ENCODE measurements at regions not wholly inside any gene's neighbourhood (a gene's known extent, or its start where the extent isn't known, plus 50 kb on each side); places are given as distances from the start of the nearest gene placed in this dataset.

DNA sequence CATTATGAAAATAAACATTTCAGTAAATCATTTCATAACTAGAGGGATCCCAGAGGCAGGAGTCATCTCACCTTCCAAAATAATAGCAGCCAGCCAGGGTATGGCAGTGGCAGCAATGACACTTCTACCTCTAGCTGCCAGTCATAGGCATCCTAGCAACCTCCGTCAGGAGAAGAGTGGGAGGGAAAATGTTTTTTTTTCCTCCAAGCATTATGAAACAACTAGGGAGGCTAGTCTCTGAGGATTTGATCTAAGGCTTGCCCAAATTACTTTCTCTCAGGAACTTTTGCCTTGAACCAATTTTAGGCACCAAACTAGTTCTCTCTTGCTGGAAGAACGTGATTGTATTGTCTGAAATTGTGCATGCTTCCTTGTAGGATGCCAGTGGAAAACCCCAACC, 208.7 kb upstream of the PREP start:
- no peak for DNase-seq (ENCODE audit: low spot score)

DNA sequence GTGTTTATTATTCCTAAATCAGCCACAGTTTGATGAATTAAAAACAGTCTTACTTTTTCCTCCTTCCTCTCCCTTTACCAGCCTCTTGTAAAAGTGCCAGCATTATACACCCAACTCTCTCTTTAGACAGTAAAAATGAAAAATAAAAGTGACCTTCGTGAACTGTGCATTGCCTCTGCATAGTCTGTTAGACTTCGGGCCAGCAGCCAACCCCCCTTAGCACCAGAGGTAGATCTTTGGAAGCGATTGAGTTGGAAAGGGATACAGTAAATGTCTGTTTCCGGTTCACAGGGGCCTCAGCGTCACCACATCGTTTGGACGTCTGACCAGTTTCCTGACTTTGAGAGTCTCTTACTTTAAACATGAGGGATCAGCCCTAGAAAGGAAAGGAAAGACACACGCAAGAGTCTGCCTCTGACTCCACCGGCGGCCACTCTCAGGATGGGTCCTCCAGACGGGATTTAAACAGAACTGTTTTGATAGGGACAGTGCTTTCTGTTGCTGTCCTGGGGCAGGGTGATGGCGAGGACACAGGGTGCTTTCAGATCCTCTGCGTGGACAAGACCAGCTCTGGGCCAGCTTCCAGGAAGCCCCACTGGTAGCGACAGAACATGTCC, 206.6 kb upstream of the PREP start:
- peak; percentile 60 for DNase-seq (ENCODE audit: low spot score)

DNA sequence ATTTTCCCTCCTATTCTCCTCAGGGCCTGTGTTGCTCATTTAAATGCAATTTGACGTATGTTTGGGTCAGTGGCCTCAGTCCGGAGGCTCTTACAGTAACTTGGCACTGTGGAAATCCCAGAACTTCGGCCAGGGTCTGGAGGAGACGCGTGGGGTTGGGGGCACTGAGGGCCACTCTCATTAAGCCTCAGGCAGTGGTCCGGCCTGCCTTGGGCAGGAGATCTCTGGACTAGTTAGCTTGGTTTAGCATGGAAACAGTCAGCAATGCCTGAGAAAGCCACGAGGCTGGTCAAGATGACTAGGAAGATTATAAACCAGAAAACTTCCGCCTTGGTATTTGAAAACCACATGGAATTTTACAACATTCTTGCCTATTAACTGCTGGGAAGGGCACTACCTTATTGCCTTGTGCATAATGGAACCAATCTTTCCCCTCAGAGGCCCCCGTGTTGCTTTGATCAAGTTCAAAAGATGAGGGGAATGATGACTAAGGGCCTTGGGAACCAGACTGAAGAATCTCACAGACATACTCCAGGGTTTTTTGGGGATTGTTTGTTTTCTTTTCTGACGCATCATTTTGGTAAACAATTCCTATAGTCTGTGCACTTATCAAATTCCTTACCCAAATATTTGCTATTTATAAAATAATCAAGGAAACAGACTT, 206.0 kb upstream of the PREP start:
- DNase-seq (ENCODE audit: low spot score): peak; percentile 95

DNA sequence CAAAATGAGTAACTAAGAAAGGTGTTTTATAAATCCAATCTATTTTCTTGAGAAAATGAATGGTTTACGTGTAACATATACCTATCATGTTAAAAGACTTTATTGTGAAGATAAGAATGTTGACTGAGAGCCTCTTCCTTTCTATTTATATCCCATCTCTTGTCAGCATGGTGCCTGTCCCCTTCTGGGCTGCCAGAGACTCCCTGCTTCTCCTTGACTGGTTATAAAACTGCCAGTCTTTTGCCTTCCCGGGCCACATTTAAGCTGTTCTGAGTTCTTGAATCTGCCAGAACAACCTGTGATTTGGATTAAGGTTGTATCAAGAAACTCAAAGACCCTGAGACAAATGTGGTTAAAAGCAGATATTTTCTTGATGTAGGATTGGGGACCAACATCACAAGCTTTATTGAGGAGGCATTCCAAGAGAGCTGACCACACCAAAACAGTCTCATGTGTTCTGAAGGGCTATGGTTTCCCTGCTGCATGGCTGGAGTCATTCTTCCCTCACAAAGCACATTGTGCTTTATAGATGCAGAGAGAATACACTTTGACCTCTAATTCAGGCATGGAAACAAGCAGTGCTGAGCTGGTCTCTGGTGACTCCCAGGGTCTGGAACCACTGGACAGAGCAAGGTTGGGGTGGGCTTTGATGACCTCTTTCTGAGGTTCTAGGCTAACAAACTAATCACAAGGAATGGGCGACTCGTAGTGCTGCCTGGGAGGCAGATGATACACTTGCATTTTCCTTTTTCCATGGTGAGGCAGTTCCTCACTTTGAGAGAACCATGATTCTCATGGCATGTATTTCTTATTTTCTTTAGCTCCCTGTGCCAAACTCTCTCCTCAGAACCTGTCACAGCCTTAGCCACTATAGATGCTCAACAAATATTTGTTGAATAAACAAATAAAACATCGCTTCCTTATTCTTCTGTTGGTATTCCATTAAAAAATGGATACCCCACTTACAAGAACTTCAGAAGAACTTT, 205.0 kb upstream of the PREP start:
- DNase-seq (ENCODE audit: low spot score): no peak

DNA sequence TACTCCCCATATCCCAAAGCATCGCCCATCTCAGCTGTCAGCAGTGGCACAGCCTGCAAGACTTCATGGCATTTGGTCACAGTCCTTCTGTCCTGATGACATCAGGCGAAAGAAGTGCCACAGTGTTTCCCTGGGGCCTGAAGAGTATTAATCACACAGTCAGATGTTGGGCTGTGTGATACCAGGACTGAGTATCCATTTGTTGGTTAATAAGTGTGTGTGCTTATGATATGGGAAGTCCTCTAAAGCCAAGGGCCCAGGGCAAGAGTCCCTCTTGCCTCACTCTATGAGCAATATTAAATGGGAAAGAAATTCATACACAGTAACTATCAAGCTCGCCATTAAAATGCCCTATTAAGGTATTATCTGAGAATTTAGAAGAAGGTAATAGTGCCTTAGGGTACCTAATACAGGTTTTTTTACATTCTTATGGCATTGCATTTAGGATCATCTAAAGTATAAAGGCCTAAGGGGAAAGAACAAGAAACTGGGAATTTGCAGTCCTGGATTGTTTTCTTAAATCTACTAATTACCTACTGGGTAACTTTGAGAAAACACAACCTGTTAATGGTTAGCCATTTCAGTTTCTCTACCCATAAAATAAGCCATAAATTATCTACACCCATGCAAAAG, 204.1 kb upstream of the PREP start:
- no peak for DNase-seq (ENCODE audit: low spot score)

DNA sequence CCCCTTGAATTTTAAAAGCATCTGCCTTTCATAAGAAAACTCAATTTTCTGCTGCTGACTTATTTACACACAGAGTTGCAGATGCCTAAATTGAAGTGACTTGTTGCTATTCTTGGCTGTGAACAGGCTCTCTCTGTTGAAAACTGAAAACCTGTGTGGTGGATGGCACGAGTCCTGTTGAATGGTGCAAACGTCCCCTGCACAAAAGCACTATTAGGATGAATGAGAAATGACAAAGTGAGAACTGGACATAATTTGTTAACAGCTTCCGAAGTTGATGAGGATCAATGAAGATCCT, 201.7 kb upstream of the PREP start:
- DNase-seq (ENCODE audit: low spot score): no peak

DNA sequence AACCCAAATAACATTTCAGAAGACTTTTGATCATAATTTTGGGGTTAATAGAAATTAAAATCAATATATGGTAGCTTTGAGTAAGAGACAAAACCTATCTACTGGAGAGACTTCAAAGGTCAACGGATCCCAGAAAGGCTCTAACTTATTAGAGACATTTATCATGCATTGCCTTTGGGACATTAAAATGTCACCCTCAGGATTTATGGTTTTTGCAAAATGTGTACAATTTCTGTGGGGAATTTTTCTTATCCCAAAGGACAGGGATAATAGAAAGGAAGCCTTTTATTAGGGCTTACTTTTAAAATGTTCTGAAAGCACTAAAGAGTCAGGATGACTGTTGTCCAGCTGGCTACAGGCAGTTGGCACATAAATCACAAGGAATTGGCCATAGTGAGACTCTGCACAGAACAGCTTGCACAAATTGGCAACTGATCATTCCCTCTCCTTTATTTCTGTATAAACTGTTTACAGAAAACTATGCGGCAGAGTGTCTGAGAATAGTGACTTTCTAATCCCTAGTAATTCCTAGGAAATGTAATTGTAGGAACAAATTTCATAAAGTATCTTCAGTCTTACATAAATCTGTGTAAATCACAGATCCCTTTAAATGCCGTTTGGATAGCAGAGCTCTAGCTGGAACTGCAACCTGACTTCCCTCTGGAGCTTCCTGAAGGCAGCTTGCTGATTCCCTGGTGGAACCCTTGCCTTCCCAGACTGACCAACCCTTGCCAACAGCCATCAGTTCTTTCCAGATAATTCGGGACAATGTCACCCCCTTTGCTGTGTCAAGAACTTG, 201.1 kb upstream of the PREP start:
- peak; percentile 72 for DNase-seq (ENCODE audit: low spot score)

DNA sequence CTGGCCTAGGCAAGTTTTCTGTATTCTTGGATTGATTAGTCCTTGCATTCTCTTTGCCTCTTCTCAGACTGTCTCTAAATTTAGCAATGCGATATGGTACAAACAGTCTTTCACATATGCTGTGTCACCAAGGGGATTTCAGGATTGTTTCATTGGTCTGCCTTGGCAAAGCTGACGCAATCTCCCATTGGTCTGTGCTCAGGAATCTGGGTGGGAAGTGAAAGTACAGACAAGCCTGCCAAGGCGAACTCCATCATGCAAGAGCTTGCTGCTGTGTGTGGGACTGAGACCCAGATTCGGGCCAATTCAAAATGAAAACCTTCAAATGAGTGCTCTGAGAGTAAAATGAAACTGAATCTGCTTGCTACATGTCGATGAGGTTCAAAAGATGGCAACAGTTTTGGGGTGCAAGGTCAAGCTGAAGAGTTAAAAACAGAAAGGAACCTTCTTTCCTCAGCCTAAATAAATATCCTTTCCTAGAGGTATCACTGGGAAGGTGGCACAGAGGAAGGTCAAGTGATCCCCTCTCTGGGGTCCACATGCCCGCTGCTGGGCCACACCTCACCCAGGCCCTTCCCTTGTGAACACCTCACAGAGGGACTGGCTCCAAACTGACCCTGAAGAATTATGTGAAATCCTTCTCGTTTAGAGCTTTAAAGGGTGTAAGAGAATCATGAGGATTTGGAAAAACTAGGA, 198.8 kb upstream of the PREP start:
- DNase-seq (ENCODE audit: low spot score): peak; percentile 92

DNA sequence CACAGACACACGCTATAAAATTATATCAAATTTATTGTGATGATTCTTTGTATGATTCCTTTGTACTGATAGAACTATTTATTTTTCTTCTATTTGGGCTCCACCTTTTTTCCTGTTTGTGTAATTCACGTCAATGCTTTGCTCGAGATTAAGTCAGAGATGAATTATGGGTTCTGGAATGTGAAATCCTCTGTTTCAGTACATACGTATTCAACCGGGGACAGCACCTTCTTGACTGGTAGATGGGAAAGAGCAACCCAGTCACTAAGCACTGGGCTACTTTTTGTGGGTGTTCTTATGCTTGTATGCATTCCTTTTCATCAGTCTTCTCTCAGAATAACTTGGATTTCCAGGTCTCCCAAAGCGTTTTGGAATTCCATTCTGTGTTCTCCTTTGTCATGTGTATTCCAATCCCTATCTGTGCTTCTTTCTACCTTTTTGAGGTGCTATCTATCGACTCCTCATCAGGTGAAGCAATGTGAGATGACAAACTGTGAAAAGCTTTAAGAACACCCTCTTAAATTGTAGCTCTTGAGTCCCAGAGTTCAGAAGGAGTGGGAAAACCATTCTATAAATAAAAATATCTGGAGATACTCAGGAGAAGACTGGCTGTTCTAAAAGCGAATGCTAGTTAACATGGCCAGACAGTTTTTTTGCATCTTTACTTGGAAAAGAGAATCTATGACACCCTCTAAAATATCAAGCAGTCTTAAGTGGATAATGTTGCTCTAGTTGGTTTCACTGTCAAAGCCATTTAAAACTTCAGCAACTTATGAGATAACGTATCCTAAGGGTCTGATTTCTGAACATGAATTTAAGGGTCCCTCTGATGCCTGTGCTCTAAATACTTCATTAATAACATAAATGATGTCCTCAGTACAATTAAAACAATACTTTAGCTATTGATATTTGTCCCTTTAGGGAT, 197.7 kb upstream of the PREP start:
- peak; percentile 68 for DNase-seq (ENCODE audit: low spot score)

DNA sequence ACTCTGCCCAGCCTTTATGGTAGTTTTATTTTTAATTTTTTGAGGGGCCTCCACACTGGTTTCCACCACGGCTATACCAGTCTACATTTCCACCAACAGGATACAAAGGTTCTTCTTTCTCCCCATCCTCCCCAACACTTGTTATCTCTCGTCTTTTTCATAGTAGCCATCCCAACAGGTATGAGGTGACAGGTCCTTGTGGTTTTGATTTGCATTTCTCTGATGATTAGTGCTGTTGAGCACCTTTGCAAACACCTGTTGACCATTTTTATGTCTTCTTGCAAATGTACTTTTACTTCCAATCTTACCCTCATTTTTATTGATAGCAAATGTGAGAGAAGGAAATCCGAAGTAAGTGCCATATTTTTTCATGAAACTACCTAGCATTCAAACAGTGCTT, 195.4 kb upstream of the PREP start:
- DNase-seq (ENCODE audit: low spot score): no peak

DNA sequence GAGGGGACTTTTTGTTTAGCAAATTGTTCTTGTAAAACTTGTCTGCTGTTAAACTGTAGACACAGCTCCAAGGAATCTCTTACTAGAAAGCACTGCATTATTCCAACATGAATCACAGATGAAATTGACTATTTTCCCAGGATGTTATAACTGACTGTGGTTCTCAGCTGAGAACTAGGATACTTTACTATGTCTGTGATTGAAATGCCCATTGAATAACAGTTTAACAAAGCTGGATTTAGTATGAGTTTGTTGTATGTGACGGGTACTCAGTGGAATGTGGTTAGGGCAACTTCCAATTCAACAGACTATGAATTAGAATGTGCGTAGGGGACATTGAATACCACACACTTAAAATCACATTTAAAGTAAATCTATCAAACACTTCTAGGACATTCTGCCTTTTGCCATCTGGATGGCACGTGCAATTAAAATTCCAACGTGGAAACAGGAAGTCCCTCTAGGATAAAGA, 193.4 kb upstream of the PREP start:
- DNase-seq (ENCODE audit: low spot score): peak; percentile 98

DNA sequence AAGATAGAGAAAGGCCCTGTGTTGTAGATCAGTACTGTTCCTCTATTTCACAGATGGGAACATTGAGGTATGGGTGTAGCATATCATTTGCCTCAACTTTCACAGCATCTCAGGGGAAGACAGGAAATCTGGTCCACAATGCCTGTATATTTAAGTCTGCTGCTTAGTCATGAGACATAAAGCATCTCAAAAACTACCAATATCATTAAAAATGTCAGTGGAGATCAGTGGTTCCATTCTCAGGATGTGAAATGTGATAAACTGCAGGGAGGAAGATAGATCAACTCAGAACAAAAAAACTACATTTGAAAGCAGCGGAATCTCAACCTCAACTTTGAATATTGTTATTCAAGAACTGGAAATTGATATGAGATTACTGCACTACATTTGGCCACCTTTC, 192.9 kb upstream of the PREP start:
- DNase-seq (ENCODE audit: low spot score): no peak

DNA sequence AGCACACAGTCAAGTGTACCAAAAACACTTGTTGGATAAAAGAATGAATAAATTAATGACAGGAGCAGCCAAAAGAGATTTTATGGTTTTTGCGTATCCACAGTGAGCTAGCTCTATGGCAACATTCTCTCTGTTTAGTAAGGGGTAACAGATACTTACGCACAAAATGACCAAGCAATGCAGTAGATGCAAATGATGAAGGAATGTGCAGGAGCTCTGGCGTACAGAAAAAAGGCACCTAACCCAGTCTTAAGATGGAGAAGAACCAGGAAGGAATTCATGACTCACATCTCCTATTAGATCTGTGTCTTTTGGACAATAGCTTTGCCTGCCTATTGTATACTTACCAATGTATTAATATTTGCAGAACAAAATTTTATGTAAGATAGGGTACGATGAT, 191.9 kb upstream of the PREP start:
- no peak for DNase-seq (ENCODE audit: low spot score)

DNA sequence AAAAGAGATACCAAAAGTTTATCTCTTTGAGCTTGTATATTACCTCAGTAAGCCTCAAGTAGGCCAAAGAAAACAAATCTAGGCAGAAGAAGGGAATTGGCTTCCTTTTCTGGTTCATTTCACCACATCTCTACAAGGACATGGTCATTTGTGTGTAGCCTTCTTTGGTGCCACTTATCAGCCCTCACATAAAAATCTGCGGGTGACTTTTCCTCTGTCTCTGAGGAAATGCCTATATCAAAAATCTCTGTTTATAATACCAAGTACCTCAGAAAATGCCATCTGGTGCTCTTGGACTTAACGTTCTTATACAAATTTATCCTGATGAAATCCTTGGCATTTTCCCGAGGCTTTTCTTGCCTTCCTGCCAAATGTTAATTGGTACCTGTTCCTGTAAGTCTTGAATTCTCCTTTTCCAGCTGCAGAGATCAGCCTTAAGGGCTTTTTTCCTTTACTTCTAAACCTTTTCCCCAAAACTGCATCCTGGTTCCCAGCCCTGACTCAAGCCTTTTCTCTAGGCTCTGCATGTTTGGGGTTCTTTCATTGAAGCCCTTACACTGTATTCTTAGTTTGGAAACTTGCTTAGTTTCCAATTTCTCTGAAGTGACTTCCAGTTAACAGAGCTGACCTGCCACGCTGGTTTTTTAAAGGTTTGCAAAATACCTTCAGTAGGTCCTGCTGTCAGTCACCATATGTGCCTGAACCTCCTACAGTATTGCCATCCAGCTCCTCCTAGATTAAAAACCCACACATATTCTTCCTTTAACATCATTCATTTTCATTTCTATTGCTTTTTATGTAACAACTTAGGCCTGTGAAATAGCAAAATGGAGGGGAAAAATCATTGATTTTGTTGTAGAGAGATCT, 191.2 kb upstream of the PREP start:
- DNase-seq (ENCODE audit: low spot score): peak; percentile 66

DNA sequence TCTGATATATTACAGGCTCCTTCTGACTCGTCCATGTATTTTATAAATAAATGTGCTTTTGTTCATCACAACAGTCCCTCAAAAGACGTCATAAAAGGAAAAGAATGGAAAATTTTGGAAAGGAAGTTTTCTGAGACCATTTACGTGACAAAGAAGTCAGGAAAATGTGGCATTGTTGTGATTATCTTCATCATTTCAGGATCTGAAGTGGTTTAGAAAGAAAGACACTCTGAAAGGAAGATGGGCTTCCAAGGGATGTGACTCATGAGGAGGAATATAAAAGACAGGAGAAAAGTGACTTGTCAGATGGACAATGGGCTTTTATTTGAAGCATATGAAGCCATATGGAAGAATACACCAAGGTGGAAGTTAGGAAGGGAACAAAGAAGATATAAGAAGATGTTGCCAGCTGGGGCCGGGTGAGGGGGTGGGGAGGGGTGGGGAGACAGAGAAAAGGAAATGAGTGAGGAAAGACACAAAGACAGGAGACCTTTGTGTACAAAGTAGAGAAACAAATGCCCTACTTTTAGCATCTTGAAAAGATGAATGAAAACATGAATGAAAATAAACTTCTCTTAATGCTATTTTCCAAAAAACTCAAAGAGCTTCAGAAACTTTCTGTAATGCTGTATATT, 190.3 kb upstream of the PREP start:
- peak; percentile 69 for DNase-seq (ENCODE audit: low spot score)

DNA sequence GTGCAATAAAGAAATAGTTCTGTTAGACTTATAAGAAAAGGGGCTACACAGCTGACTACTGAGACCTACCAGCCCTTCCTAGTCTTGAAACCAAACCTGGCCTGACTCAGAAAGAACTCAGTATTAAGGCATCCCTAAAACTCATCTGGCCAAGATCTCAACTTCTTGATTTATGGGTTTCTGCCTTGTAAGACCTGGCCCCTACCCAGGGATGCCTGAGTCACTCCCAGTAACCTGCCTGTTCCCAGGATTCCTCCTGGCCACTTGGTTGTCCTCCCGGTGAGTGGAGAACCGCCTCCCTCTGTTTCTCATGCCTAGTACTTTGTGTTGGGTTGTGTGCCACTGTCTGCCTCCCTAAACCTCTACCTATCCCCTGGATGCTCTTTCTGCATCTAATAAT, 189.4 kb upstream of the PREP start:
- peak; percentile 98 for DNase-seq (ENCODE audit: low spot score)

DNA sequence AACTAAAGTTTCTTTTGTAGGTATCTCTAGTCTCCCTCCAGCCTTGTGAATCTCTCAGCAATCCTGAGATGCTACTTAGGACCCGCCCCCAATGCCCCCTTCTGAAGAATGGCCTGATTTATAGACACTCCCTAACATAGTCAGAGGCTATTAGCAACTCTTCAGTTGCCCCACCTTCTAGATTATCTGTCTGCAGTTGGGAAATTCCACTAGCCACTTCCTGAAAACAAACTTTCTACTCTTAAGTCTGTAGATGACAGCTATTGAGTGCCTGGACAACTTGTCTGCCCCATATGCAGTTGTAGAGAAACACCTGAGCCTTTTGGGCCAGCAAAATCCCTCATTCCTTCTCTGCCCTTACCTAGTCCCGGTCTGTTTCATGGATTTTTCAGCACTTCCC, 188.2 kb upstream of the PREP start:
- peak; percentile 90 for DNase-seq (ENCODE audit: low spot score)

DNA sequence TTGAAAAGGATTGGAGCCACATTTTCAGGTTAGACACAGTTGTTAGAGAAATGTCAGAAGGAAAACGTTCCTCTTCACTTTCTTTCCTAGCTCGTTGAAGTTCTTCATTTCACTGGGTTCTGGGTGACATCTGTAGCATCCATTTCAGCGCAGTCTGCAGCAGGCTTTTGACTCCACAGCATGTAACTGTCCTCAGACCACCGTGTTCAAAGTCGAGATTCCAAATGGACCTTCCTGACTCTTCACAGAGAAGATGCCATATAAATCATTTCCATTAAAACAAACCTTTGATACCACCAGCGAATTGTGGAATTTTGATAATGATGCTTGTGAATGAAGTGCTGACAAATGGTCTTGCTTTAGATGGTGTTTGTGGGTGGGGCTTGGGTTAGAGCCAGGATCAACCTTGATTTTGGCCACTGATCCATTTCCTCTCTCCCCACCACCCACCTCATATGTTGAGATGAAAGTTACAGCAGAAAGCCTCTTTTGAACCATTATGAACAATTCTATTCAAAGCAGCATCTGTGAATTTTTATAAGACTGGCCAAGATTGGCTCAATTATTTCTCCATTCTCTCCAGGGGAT, 185.3 kb upstream of the PREP start:
- DNase-seq (ENCODE audit: low spot score): no peak
